ENCODE measurements at regions not wholly inside any gene's neighbourhood (a gene's known extent, or its start where the extent isn't known, plus 50 kb on each side); places are given as distances from the start of the nearest gene placed in this dataset.

DNA sequence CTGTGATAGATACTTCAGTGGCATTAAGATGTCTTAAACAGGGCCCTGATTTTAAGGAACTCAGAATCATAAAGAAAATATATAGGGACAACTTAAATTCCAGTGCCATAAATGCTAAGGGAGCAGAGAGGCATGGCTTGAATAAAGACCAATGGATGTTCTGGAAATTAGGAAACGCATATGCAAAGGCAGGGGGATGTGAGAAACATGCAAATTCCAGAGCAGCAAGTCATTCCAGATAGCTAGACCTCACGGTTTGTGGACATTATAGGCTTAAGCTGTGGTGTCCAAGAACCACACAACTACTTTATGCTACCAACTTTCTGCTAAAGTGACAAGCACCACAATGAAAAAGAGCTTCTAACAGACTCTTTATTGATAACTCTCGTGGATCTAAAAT, 132.6 kb upstream of the ANK2 start:
- TF ChIP-seq, protein P1, sequence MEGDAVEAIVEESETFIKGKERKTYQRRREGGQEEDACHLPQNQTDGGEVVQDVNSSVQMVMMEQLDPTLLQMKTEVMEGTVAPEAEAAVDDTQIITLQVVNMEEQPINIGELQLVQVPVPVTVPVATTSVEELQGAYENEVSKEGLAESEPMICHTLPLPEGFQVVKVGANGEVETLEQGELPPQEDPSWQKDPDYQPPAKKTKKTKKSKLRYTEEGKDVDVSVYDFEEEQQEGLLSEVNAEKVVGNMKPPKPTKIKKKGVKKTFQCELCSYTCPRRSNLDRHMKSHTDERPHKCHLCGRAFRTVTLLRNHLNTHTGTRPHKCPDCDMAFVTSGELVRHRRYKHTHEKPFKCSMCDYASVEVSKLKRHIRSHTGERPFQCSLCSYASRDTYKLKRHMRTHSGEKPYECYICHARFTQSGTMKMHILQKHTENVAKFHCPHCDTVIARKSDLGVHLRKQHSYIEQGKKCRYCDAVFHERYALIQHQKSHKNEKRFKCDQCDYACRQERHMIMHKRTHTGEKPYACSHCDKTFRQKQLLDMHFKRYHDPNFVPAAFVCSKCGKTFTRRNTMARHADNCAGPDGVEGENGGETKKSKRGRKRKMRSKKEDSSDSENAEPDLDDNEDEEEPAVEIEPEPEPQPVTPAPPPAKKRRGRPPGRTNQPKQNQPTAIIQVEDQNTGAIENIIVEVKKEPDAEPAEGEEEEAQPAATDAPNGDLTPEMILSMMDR (conservative IDR thresholded peaks at IDR 0.05): no peak
- no peak for TF ChIP-seq EZH2 (IDR thresholded peaks at IDR 0.05; ENCODE audit: low read depth)
